Limb (tissue), 2 donors: ENCODE measurements at regions not wholly inside any gene's neighbourhood (a gene's known extent, or its start where the extent isn't known, plus 50 kb on each side); places are given as distances from the start of the nearest gene placed in this dataset.

Experiments used
- DNase-seq, 2 donors: peaks; one replicate each; pipeline ENCODE4 v3.0.0-alpha.2; 2016; ENCODE audit errors: extremely low spot score in 2 of 2

DNA sequence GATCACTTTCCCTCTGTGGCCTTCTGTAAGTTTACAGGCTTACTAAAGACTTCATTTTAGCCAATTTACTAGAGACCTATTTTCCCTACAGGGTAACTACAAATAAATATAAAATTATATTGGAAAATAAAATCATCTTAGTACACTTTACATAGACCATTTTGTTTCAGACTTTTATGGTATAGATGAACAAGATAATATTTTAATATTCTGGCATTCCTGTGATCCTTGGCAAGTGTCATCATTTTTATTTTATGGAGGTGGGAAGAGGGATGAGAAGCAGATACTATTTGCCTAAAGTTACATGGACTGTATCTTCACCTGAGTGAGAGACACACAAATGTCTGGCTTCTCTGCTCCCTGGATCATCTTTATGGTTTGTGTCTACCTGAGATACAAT lies 149.6 kb upstream of the CWC22 start:
- DNase-seq, result no peak

DNA sequence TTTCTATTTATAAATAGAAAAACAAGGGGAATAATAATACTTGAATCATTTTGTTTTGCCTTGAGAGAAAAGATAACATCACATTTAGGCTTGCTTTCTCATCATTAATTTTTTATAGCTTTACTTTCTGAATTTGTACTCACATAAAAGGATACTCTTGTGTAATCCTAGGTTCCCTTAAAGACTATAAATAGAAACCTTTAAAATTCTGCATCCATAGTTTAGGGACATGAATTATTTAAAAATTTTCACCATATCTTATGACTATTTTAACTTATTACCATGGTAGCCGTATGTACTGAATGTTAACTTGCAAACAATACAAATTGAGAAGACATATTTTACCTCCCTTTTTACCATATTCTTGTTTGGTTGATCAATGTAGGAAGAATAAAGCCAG lies 143.5 kb upstream of the CWC22 start:
- DNase-seq, result no peak

DNA sequence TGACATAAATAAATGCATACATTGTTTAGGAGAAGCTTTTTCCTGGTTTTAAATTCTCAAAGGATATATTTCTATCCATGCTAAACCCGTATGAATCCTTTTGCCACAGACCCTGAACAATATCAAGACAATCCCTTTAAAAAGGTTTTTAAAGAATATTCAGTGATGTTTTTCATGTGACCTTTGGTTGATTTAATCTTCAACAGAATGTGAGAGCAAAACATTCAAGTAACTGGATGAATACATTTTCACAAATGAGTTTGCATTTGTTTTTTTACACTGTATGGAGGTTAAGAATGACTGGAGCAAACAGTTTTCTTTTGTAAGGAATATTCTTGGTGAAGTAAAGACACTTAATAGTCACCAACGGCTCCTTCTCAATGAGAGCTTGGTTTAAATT lies 139.4 kb upstream of the CWC22 start:
- DNase-seq, result no peak

DNA sequence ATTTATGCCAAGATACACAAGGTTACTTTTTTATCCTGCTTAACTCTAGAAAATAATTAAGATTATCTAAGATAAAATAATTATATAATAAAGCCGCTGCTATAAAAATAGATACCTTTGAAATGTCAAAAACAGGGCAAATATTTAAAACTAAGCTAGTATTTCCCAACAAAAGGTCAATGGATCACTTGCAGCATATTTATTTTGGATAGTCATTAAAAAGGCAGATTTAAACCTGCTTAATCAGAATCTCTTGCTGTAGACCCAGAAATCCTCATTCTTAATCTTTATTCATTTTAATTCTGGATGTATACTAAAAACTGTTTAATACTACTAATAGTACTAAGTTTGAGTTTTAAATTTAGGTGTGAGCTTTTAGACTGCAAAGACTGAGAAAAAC lies 139.0 kb upstream of the CWC22 start:
- DNase-seq, result no peak

DNA sequence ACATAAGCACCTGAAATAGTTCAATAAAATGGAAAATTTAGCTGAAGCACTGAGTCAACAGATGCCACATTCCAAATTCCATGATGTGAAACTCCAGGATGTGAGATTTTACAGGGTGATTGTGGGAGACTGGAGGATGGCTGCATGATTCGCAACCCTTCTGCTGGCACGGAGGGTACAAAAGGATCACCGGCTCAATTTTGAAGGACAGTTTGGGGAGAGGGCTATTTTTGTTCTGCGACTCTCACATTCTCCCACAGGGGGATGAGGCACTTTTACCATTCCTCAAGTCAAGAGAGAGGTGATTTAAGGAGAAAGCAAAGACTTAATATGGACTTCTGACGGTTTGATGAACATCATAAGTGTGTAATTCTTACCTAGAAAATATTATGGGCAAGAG lies 138.1 kb upstream of the CWC22 start:
- DNase-seq, result no peak

DNA sequence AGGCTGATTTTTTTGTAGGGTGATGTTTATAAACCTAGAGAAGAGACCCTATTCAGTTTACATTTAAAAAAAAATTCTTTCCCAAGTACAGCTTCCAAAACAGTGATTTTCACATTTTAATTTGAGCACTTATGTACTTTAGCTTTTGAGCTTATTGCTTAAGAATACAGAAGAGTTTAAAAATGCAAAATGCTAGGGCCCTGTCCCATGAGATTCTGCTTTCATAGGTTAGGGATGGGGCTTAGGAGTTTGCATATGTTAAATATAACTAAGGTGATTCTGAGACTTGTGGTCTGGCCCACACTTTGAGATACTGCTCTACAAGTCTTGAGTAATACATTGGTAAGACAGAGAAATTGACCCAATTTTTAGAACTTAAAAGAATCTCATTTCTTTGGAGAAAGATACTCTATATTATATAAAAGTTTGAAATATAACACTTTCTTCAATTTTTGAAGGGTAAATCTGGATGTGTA lies 137.3 kb upstream of the CWC22 start:
- no peak for DNase-seq

DNA sequence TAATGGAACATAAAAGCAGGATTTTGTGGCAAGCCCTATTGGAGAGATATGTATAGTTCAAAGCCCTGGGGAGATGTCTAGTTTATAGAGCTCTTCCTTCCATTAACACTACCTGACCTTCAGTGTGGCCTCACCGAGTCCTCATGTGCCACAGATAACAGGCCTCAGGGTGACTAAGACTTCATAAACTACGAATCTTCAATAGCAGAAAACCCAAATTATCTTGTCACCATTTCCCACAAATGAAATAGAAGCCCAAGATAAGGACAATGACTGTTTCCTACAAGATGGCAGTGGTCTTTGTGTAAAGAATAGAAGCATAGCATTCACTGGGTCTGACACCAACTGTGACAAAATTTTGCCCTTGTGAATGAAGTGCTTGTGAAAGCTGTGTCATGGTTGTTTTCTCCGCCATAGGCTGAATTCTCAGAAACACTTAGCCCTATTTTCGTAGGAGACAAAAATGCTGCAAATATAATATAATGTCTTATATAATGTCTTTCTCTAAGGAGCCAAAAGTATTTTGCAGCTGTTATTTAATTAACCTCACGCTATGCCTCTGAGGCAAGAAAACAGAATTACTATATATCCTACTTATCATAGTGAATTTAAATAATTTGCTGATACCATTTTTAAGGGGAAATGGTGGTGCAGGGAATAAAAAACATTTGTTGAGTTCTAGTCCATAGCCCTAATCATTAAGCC lies 136.7 kb upstream of the CWC22 start:
- DNase-seq, result no peak

DNA sequence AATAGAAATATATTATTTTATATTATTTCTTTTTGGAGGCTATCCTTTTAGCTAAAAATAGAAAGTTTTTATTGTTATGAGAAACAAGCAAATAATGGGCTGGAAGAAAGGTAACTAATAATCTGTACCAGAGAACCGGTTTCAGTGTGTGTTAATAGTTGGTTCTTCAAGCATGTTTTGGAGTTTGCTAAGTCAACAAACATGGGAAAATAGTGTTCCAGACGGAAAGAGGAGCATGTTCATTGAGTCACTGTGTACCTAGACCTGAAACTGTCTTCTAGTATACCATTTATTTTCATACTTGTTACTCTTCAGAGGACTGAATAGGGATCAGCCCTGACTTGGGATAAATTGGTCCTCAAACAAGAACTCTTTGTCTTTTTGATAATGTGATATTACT lies 134.5 kb upstream of the CWC22 start:
- DNase-seq, result no peak

DNA sequence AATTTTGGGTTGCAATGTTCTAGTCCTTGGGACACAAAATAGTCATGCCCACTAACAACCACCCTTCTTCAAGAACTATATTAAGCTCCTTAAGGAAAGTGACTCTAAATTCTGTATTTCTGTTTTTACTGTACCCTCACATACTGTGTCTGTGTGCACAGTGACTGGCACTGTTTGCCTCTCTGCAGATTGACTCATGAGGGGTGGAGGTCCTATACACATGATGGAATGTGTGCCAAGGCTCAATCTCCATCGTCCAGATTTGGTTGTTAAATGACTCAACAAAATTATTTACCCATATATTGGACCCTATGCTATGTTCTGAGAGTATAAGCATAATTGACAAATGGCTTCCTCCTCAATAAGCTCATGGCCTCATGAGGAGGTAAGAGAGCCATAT lies 126.6 kb upstream of the CWC22 start:
- DNase-seq, result no peak

DNA sequence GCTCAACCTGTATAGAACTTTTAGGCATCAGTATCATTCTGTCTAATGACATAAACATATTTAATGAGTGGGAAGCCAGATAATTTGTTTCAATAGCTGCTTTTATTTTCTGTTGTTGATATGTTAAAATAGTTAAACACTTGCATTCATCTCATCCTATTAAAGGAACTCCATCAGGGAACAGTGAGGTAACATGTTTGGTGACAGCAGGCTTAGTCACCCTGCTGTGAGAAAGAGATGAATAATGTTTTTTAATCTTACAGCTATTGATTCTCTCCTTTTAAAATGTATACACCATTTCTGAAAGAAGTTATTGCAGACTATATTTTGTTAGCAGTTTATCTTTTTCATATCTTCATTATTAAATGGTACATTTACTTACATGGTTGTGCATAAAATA lies 123.3 kb upstream of the CWC22 start:
- no peak for DNase-seq

DNA sequence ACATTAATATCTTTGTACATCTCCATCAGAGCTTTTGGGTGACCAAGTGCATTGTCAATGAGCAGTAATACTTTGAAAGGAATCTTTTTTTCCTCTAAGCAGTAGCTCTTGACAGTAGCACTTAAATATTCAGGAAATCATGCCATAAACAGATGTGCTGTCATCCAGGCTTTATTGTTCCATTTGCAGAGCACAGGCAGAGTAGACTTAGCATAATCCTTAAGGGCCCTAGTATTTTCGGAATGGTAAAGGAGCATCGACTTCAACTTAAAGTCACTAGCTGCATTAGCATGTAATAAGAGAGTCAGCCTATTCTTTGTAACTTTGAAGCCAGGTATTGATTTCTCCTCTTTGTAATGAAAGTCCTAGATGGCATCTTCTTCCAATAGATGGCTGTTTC lies 121.8 kb upstream of the CWC22 start:
- no peak for DNase-seq

DNA sequence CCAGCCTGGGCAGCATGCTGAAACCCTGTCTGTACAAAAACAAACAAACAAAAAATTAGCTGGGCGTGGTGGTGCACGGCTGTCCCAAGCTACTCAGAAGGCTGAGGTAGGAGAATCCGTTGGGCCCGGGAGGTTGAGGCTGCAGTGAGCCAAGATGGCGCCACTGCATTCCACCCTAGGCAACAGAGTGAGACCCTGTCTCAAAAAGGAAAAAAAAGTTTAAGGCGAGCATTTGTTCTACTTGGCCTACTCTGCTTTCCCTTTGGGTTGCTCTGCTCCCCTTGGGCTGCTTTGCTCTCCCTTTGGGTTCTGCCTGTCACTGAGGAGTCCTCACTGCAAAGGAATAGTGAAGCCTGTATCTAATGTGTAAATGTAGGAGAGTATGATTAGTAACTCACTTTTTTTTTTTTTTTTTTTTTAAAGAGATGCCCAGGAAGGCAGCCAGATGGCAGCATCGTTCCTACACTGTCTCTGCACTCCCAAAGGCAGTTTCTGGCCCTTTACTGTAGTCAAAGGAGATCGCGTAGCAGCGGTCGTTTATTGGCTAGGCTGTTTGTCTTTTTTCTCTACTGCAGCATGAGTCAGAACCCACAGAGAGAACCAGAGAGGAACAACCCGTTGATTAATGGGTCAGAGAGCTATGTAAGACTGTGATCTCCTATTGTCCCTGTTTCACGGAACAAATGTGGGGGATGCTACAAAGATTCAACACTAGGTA lies 118.3 kb upstream of the CWC22 start:
- peak; percentile 77 to 87 for DNase-seq

DNA sequence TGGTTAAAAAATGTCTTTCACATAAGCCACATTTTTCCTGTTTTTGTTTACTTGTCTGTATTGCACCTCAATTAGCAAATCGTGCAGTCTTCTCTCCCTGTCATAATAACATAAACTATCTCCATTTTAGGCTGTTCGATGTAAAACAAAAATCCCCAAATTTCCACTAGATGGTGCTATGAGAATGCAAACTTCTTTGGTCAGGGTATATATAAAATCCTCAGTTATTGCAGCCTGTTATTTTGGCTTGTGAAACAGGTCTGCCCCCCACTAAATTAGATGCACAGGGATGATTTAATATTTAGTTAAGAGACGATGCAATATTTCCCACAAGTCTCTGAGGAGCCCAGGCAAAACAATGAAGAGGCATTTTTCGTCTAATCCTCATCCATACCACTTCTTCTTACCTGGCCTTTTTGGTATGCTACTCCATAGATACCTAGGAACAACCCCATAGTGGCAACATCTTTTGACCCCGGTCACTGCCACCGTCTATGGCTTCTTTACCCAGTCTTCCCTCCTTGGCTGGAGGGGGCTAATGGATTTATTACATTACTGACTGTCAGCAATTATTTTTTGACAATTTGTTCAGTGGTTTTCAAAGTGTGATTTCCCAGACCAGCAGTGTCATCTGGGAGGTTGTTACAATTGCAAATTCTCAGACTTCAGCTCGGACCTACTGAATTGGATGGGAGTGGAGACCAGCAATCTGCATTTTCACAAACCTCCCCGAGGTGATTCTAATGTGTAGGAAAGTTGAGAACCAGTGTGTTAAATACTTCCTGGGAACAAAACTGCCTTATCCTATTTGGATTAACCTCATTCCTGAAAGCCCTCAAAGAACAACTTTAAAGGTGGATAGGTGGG lies 117.4 kb upstream of the CWC22 start:
- peak in 1 of 2 donors; percentile 79 for DNase-seq

DNA sequence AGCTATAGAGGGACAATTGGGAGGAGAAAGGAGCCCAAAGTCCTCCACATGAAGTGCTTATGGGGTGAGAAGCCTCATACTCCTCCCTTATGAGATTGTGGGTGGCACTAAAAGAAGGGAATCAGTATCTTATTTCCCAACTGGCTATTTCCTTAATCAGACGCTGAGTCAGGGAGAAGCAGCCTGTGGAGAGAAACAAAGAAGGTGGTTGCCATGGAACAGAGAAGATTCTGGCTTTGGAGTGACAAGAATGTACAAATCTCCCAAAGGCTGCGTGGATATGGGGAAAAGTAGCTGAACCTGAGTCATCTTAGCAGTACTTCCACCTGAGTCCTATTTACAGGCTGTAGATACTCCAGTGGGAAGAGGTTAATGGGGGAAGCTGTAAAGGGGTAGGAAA lies 115.8 kb upstream of the CWC22 start:
- no peak for DNase-seq

DNA sequence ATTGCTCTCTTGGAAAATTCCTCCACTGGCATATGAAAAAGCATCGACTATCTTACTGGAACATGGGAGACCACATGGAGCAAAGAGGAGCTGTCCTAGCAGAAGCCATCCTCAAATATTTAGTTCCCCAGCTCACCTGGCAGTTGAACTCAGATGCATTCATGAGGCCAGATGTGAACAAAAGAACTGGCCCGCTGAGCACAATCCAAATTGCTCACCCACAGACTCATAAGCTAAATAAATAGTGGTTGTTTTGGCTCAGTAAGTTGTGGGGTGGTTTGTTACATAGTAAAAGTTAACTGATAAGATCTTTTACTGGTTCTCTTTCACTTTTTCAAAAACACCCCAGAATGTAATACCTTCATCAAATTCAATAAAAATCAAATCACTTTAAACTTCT lies 108.6 kb upstream of the CWC22 start:
- DNase-seq, result no peak

DNA sequence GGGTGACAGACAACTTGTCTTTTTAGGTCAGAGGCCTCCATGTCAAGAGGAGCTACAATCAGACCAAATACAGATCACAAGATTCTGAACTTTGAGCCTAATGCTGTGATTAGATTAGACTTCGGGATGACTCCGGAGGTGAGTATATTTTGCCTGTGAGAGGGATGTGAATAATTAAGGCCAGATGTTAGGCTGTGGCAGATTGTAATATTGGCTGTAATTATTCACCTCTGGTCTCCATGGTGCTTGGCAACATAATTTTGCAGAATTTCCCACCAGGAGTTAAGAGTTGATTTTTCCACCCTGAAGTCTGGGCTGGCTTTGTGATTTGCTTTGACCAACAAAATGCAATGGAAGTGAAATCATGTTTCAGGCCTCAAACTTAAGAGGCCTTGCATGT lies 108.2 kb upstream of the CWC22 start:
- no peak for DNase-seq

DNA sequence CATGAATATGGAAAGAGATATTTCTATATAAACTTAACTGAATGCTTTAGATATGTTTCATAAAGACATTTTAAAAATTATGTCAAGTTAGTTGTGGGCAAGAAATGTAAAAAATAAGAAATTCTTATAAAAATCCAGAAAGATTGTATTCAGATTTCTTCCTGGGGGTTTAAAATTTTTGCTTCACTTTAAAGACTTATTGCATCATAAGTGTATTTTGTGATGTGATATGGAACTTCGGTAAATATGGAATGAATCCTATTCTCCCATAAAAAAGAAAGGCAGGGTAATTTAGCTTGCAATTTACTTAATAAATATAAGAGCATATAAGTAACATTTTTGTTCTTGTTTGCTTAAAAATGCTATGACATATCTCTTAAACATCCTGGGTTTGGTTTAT lies 104.8 kb upstream of the CWC22 start:
- no peak for DNase-seq

DNA sequence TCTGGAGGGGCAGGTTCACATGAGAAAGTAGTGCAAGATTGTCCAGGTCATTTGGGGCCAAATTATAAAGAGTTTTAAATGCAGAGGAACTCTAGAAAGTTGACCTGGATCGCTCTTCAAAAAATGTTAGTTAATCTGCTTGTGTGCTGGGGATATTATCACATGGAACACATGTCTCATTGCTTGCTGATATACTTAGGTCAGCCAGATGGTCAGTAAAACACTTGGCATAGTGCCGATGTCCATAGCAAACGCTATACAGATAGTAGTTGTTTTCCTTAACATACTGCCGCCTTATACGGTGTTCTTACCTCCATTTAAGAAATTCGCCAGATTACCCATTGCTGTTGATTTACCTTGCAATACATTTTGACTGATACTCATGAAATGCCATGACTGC lies 103.4 kb upstream of the CWC22 start:
- no peak for DNase-seq

DNA sequence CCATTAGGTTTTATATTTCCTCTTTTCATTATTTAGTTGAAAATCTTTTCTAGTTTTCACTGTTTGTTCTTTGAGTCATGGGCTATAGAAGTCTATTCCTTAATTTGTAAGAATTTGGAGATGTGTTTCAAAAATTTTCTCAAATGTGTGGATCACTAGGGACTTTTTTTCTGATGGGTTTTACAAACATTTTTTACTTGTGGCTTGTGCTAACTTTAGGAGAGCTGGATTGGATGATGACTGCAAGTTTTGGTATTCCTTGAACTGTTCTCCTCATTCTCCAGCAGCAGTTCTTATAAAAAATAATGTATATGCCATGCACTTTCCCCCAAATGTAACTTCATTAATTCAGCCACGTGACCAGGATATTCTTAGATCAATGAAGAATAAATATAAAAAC lies 94.7 kb upstream of the CWC22 start:
- DNase-seq, result no peak

DNA sequence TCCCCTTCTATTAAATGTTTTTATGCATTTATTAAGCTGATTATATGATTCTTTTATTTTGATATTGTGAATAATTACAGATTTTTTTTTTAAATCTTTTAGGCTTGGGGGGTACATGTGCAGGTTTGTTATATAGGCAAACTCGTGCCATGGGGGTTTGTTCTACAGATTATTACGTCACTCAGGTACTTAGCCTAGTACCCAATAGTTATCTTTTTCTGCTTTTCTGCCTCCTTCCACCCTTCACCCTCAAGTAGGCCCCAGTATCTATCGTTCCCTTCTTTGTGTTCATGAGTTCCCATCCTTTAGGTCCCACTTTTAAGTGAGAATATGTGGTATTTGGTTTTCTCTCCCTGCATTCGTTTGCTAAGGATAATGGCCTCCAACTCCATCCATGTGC lies 92.2 kb upstream of the CWC22 start:
- no peak for DNase-seq

DNA sequence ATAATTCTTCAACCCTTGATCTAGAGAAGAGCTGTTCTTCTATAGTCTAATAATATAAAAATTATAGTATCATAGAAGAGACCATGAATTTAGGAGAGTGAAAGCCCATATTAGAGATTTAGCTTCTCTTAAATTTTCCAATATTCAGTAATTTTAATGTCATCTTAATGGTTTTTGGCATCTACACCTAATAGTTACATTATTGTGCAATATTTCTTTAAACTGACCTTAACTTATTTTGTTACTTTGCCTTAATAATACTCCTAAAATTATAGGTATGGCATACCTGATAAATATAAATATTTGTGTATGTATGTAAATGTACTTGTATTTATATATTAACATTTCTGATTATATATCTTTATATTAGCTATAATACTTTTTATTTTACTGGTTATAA lies 78.0 kb upstream of the CWC22 start:
- no peak for DNase-seq

DNA sequence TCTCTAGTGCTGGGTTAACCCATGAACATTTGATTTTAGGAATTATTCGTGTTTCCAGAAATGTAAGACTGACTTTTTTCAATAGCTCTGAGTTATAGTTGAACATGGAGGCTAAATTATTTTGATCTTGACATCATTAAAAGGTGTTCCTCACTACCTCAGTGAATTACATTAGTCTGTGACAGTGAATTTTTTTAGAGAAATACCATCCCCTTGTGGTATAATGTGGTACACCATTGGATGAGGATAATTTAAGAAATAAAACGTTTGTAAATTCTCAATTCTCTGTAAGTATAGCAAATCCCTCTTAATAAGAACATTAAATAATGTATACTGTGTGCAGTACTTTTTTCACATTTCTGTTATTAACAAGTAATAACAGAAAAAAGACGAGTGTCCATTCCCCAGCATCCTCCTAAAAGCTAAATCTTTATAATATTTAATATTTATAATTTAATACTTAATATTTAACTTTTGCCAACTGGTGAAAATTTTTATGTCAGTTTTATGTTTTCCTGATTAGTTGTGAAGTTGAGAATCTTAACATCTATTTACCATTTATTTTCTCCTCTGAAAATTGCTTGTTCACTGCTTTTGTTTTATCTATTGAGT lies 70.3 kb upstream of the CWC22 start:
- no peak for DNase-seq
